Psoas muscle (tissue), 7 donors: ENCODE measurements at regions not wholly inside any gene's neighbourhood (a gene's known extent, or its start where the extent isn't known, plus 50 kb on each side); places are given as distances from the start of the nearest gene placed in this dataset.
"Not testable (repeated sequence)": the region's sequence is repeated elsewhere in the genome, so short reads cannot be mapped to it uniquely, and the experiment has no call there.

Experiments
- ATAC-seq, 4 donors: fragments of 200-7000 bp; cut with Tn5 transposase; one replicate each; pipeline ENCODE4 v1.9.1; 2020; ENCODE audit warnings: moderate library complexity in 3 of 4, mild to moderate bottlenecking in 2 of 4
- DNase-seq, 2 donors: peaks; one replicate each; pipeline ENCODE4 v3.0.0-alpha.2; 2020
- H3K27ac ChIP-seq: fragments of 200-600 bp; one replicate; pipeline ENCODE4 v1.8.0; 2022
- H3K27me3 ChIP-seq, 3 donors: fragments of 200-600 bp in 1 of 3; one replicate each; pipeline versions ENCODE4 v1.6.1 to v1.8.0; 2013 to 2022; ENCODE audit warnings: low read length in 2 of 3, mild to moderate bottlenecking in 2 of 3, moderate library complexity in 1 of 3; ENCODE audit not compliant: insufficient read depth in 3 of 3
- H3K36me3 ChIP-seq, 2 donors: fragments of 200-600 bp in 1 of 2; one replicate each; pipeline versions ENCODE4 v1.6.1 to v1.8.0; 2013 to 2022; ENCODE audit warnings: low read depth in 1 of 2, mild to moderate bottlenecking in 1 of 2, moderate library complexity in 1 of 2; ENCODE audit not compliant: insufficient read depth in 1 of 2
- H3K4me1 ChIP-seq: fragments of 200-600 bp; one replicate; pipeline ENCODE4 v1.8.0; 2022
- H3K4me3 ChIP-seq: fragments of 200-600 bp; one replicate; pipeline ENCODE4 v1.8.0; 2022; ENCODE audit warnings: mild to moderate bottlenecking
- H3K9me3 ChIP-seq: fragments of 200-600 bp; one replicate; pipeline ENCODE4 v1.8.0; 2022
- WGBS, 3 donors: extraction: QIAGEN DNeasy Blood & Tissue Kit; methylation state at CpG; one replicate each; pipeline versions ENCODE4 v1.1.6 to v1.1.7; 2013; 5-methylcytosine and 5-hydroxymethylcytosine counted together
- intact Hi-C, 2 donors: fragments of 100-400 bp; cut with DNase I; formaldehyde crosslinking; loops; one replicate each; pipeline versions ENCODE4 v1.11.0 to v1.14.2; 2022
- TF ChIP-seq, protein P1 (sequence below): fragments of 200-600 bp; IDR thresholded peaks from one replicate; pipeline ENCODE4 v1.8.0; 2022; ENCODE audit warnings: antibody characterized with exemption
- donor health status: healthy with polysubstance abuse.
- donor health status: DM: no; HTN: no; CAD: no; lungs with moderate emphysema.
- donor health status: Bipolar disorder and iron deficiency.
- donor health status: healthy.
- donor health status: DM: yes; HTN: yes; CAD: no.
- donor health status: DM: no; HTN: no; CAD: no.
- donor health status: DM: yes; HTN: yes; CAD: no.

DNA sequence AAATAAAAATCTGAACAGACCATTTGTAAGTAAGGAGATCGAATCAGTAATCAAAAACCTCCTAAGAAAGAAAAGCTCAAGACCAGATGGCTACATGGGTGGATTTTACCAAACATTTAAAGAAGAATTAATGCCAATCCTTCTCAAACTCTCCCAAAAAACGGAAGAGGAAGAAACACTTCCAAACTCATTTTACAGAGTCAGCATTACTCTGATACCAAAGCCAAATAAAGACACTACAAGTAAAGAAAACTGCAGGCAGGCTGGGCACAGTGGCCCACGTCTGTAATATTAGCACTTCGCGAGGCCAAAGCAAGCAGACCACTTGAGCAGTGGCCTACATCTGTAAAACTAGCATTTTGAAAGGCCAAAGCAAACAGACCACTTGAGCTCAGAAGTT, 159.8 kb downstream of the DPY19L2 start:
- ATAC-seq, result no peak
- no peaks in the 10 kb centered on the region for H3K36me3 ChIP-seq
- DNase-seq, result no peak
- H3K4me3 ChIP-seq, result no peak overlapping the region
- no peaks in the 10 kb centered on the region for H3K4me1 ChIP-seq
- no peak overlapping the region for H3K27ac ChIP-seq
- peaks cover 11% of the 10 kb centered on the region for H3K9me3 ChIP-seq
- intact Hi-C loops, result no loop called here
- TF ChIP-seq, protein P1, sequence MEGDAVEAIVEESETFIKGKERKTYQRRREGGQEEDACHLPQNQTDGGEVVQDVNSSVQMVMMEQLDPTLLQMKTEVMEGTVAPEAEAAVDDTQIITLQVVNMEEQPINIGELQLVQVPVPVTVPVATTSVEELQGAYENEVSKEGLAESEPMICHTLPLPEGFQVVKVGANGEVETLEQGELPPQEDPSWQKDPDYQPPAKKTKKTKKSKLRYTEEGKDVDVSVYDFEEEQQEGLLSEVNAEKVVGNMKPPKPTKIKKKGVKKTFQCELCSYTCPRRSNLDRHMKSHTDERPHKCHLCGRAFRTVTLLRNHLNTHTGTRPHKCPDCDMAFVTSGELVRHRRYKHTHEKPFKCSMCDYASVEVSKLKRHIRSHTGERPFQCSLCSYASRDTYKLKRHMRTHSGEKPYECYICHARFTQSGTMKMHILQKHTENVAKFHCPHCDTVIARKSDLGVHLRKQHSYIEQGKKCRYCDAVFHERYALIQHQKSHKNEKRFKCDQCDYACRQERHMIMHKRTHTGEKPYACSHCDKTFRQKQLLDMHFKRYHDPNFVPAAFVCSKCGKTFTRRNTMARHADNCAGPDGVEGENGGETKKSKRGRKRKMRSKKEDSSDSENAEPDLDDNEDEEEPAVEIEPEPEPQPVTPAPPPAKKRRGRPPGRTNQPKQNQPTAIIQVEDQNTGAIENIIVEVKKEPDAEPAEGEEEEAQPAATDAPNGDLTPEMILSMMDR, result no peak
- no peaks in the 10 kb centered on the region for H3K27me3 ChIP-seq
- 79 to 83% (median 83%) methylated on average over 5 of the region's 5 CpGs for WGBS, 3 donors

- no peaks in the 10 kb centered on the region for H3K9me3 ChIP-seq
- no peaks in the 10 kb centered on the region for H3K36me3 ChIP-seq
- ATAC-seq (no peak), DNase-seq (no peak)
- H3K4me1 ChIP-seq, result no peaks in the 10 kb centered on the region
- TF ChIP-seq, protein P1, result no peak
- H3K27me3 ChIP-seq, result no peaks in the 10 kb centered on the region
- intact Hi-C loops, result no loop called here
- H3K27ac ChIP-seq, result no peak overlapping the region
- 87 to 90% (median 89%) methylated on average over 6 of the region's 6 CpGs for WGBS, 3 donors
- no peak overlapping the region for H3K4me3 ChIP-seq
Observed at GRCh38 chr12:63499567-63499966, 168.7 kb downstream of the DPY19L2 start.

- Histone ChIP-seq H3K4me3 (no peak overlapping the region), H3K27ac (no peak overlapping the region), H3K27me3 (no peaks in the 10 kb centered on the region), H3K9me3 (no peaks in the 10 kb centered on the region), H3K36me3 (no peaks in the 10 kb centered on the region), H3K4me1 (no peaks in the 10 kb centered on the region)
- intact Hi-C loops, result no loop called here
- TF ChIP-seq, protein P1, result no peak
- no peak for ATAC-seq
- DNase-seq, result no peak
Observed at GRCh38 chr12:63498239-63498638, 170.1 kb downstream of the DPY19L2 start.

- intact Hi-C loops, result no loop called here
Observed at GRCh38 chr12:63496654-63497053, 171.6 kb downstream of the DPY19L2 start.

GRCh38 chr12:63495974-63496373, 172.3 kb downstream of the DPY19L2 start:
- TF ChIP-seq, protein P1, result no peak

More at GRCh38 chr12:63496654-63497053, 171.6 kb downstream of the DPY19L2 start:
- ATAC-seq (no peak), DNase-seq (no peak)
- no peak overlapping the region for H3K4me3 ChIP-seq
- no peaks in the 10 kb centered on the region for H3K27me3 ChIP-seq
- TF ChIP-seq, protein P1, result no peak
- 70 to 85% (median 84%) methylated on average over 2 of the region's 2 CpGs for WGBS, 3 donors
- H3K9me3 ChIP-seq, result no peaks in the 10 kb centered on the region
- no peaks in the 10 kb centered on the region for H3K36me3 ChIP-seq
- H3K27ac ChIP-seq, result no peak overlapping the region
- no peaks in the 10 kb centered on the region for H3K4me1 ChIP-seq

GRCh38 chr12:63493357-63493756, 174.9 kb downstream of the DPY19L2 start:
- H3K9me3 ChIP-seq, H3K36me3 ChIP-seq, H3K27ac ChIP-seq, H3K27me3 ChIP-seq, DNase-seq, H3K4me3 ChIP-seq, ATAC-seq, H3K4me1 ChIP-seq, intact Hi-C loops: not testable (repeated sequence)
- 60 to 84% (median 75%) methylated on average over 4 of the region's 4 CpGs for WGBS, 3 donors

More at GRCh38 chr12:63495974-63496373, 172.3 kb downstream of the DPY19L2 start:
- WGBS, 3 donors, result 71 to 80% (median 75%) methylated on average over 1 of the region's 1 CpG
- no peaks in the 10 kb centered on the region for H3K27me3 ChIP-seq
- H3K9me3 ChIP-seq, result no peaks in the 10 kb centered on the region
- no peaks in the 10 kb centered on the region for H3K36me3 ChIP-seq
- ATAC-seq (no peak), DNase-seq (no peak)
- no peaks in the 10 kb centered on the region for H3K4me1 ChIP-seq
- H3K27ac ChIP-seq, result no peak overlapping the region
- H3K4me3 ChIP-seq, result no peak overlapping the region
- intact Hi-C loops, result no loop called here
